DMS153 treated with DMSO at 0.1 percent for 48 hours (cell line): ENCODE measurements at regions not wholly inside any gene's neighbourhood (a gene's known extent, or its start where the extent isn't known, plus 50 kb on each side); places are given as distances from the start of the nearest gene placed in this dataset.

Experiments used
- DNase-seq: peaks from one replicate; lab custom pipeline; 2025; ENCODE audit not compliant: unreplicated experiment; lab: John Stamatoyannopoulos, UW

GRCh38 chr9:31612336-31613030 lies 772.0 kb upstream of the ACO1 start:
- no peak for DNase-seq

- DNase-seq, result no peak
Observed at GRCh38 chr9:31615966-31616365, 768.5 kb upstream of the ACO1 start.

GRCh38 chr9:31623511-31623910 lies 760.9 kb upstream of the ACO1 start:
- no peak for DNase-seq

- DNase-seq, result no peak
Observed at GRCh38 chr9:31629292-31629691, 755.2 kb upstream of the ACO1 start.

- no peak for DNase-seq
Observed at GRCh38 chr9:31637265-31637664, 747.2 kb upstream of the ACO1 start.

GRCh38 chr9:31637861-31638260 lies 746.6 kb upstream of the ACO1 start:
- DNase-seq, result no peak

GRCh38 chr9:31639451-31639850 lies 745.0 kb upstream of the ACO1 start:
- no peak for DNase-seq

GRCh38 chr9:31669311-31669710 lies 715.1 kb upstream of the ACO1 start:
- DNase-seq, result no peak

GRCh38 chr9:31671011-31671410 lies 713.4 kb upstream of the ACO1 start:
- no peak for DNase-seq

- DNase-seq, result no peak
Observed at GRCh38 chr9:31674264-31674663, 710.2 kb upstream of the ACO1 start.

- no peak for DNase-seq
Observed at GRCh38 chr9:31677415-31677814, 707.0 kb upstream of the ACO1 start.

- no peak for DNase-seq
Observed at GRCh38 chr9:31677877-31678276, 706.6 kb upstream of the ACO1 start.

- peak; percentile 39 for DNase-seq
Observed at GRCh38 chr9:31683116-31683515, 701.3 kb upstream of the ACO1 start.

GRCh38 chr9:31697956-31698355 lies 686.5 kb upstream of the ACO1 start:
- no peak for DNase-seq

- DNase-seq, result no peak
Observed at GRCh38 chr9:31699836-31700235, 684.6 kb upstream of the ACO1 start.

GRCh38 chr9:31700252-31701045 lies 684.0 kb upstream of the ACO1 start:
- DNase-seq, result no peak

- peak; percentile 38 for DNase-seq
Observed at GRCh38 chr9:31702957-31703356, 681.5 kb upstream of the ACO1 start.

- no peak for DNase-seq
Observed at GRCh38 chr9:31715250-31715649, 669.2 kb upstream of the ACO1 start.

GRCh38 chr9:31719262-31719661 lies 665.2 kb upstream of the ACO1 start:
- DNase-seq, result no peak

- no peak for DNase-seq
Observed at GRCh38 chr9:31730398-31730797, 654.0 kb upstream of the ACO1 start.

GRCh38 chr9:31733166-31733565 lies 651.3 kb upstream of the ACO1 start:
- DNase-seq, result no peak

GRCh38 chr9:31736581-31737179 lies 647.8 kb upstream of the ACO1 start:
- no peak for DNase-seq
